ENCODE measurements at regions not wholly inside any gene's neighbourhood (a gene's known extent, or its start where the extent isn't known, plus 50 kb on each side); places are given as distances from the start of the nearest gene placed in this dataset.

GRCh38 chr6:12653486-12653885 lies 63.1 kb upstream of the PHACTR1 start:
- CTCF ChIA-PET (ENCODE audit: partially characterized antibody): interaction anchor here (0.9 to 1.9 kb wide), 5 partner anchors 11 to 446 kb away, joined by 3 to 11 read pairs (median 4); no protein-coding TSS in a partner anchor
- H2BK5ac ChIP-seq (ENCODE audit: low read depth, low read length): no peak overlapping the region
- TF ChIP-seq SIRT6 (IDR thresholded peaks at IDR 0.05; ENCODE audit: low read length) (no peak), NRF1 (IDR thresholded peaks at IDR 0.05; ENCODE audit: low read depth, low read length) (no peak), ATF2 (IDR thresholded peaks at IDR 0.05; ENCODE audit: low read length) (no peak), ZNF274 (IDR thresholded peaks at IDR 0.05; ENCODE audit: borderline replicate concordance, extremely low read depth, low read length) (no peak), MAFK (IDR thresholded peaks at IDR 0.05; ENCODE audit: low read depth, low read length) (no peak), NANOG (IDR thresholded peaks at IDR 0.05; ENCODE audit: insufficient read depth, low read depth, low read length, poor library complexity, severe bottlenecking) (no peak), CEBPB (IDR thresholded peaks at IDR 0.05; ENCODE audit: low read depth, low read length) (no peak), POLR2A (IDR thresholded peaks at IDR 0.05; ENCODE audit: control extremely low read depth in 1 of 2, low read depth in 2 of 2, low read length in 2 of 2) (no peak), RBBP5 (IDR thresholded peaks at IDR 0.05; ENCODE audit: borderline replicate concordance, low read depth, low read length) (no peak), RXRA (IDR thresholded peaks at IDR 0.05; ENCODE audit: insufficient read depth, low read depth, low read length) (no peak)
- TF ChIP-seq, protein P1, sequence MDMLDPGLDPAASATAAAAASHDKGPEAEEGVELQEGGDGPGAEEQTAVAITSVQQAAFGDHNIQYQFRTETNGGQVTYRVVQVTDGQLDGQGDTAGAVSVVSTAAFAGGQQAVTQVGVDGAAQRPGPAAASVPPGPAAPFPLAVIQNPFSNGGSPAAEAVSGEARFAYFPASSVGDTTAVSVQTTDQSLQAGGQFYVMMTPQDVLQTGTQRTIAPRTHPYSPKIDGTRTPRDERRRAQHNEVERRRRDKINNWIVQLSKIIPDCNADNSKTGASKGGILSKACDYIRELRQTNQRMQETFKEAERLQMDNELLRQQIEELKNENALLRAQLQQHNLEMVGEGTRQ (IDR thresholded peaks at IDR 0.05; ENCODE audit: low read length): no peak

More at GRCh38 chr6:12653486-12653885, 63.1 kb upstream of the PHACTR1 start:
- H3K14ac ChIP-seq (ENCODE audit: insufficient read length): no peak overlapping the region
- no peak overlapping the region for H3K4me2 ChIP-seq (ENCODE audit: insufficient read depth in 1 of 2, low read depth in 2 of 2, low read length in 2 of 2)
- no peak overlapping the region for H3K27ac ChIP-seq (ENCODE audit: low read depth, low read length)
- no peak overlapping the region for H3K4me3 ChIP-seq (ENCODE audit: extremely low read depth in 1 of 4, insufficient read depth in 2 of 4, low read depth in 3 of 4, low read length in 4 of 4)
- no peak overlapping the region for H3K18ac ChIP-seq (ENCODE audit: extremely low read depth, low read length)
- H3K23ac ChIP-seq (ENCODE audit: insufficient read length): no peak overlapping the region
- no peak overlapping the region for H2BK12ac ChIP-seq (ENCODE audit: low read depth, low read length)
- no peak overlapping the region for H2BK120ac ChIP-seq (replicated peaks; ENCODE audit: low read depth, low read length)
- H2BK20ac ChIP-seq (ENCODE audit: low read length): no peak overlapping the region
- no peak overlapping the region for H2BK15ac ChIP-seq (ENCODE audit: low read length)
- H3K4me1 ChIP-seq (replicated peaks in 1 of 4; ENCODE audit: control insufficient read depth in 3 of 4, insufficient read depth in 4 of 4, low read length in 3 of 4): peaks cover 0 to 6% (median 0%) of the 10 kb centered on the region in 4 experiments; a peak in 2 of 7 replicates
- H3K23me2 ChIP-seq (ENCODE audit: low read depth, low read length): peaks cover 2% of the 10 kb centered on the region; the same call in 1 of the 2 replicates
- H4K91ac ChIP-seq (replicated peaks; ENCODE audit: insufficient read length, low read length): no peak overlapping the region
- peaks cover 3% of the 10 kb centered on the region in 2 experiments; a peak in 1 of 4 replicates for H3K9me3 ChIP-seq (ENCODE audit: insufficient read depth in 2 of 2, low read depth in 1 of 2, low read length in 1 of 2)
- H4K20me1 ChIP-seq (replicated peaks in 1 of 2; ENCODE audit: control insufficient read depth in 1 of 2, insufficient read depth in 2 of 2, low read length in 2 of 2): no peaks in the 10 kb centered on the region
- no peak overlapping the region for H2AK5ac ChIP-seq (ENCODE audit: low read depth, low read length)
- no peak overlapping the region for H3K4ac ChIP-seq (replicated peaks; ENCODE audit: insufficient read length, low read depth, low read length)
- FAIRE-seq: no peak
- WGBS, 2 experiments (ENCODE audit: extremely low coverage in 1 of 2, insufficient coverage in 1 of 2, insufficient read length in 1 of 2, insufficient replicate concordance in 2 of 2, low coverage in 1 of 2, low lambda C conversion rate in 2 of 2, missing lambda C conversion rate in 1 of 2): 86% methylated on average over 5 of the region's 5 CpGs; no CpG with 5 or more reads in 1 of the 2 experiments
- H4K5ac ChIP-seq (ENCODE audit: insufficient read length, low read depth, low read length): no peak overlapping the region
- H2AFZ ChIP-seq (ENCODE audit: low read length): no peak overlapping the region
- no peak overlapping the region for H4K8ac ChIP-seq (ENCODE audit: extremely low read depth, insufficient read depth, low read length)
- H3K27me3 ChIP-seq (replicated peaks in 1 of 4; ENCODE audit: control insufficient read depth in 3 of 4, extremely low read depth in 1 of 4, insufficient read depth in 3 of 4, low read length in 3 of 4): peaks cover 0 to 7% (median under 1%) of the 10 kb centered on the region in 4 experiments; a peak in 4 of 7 replicates
- H3K79me2 ChIP-seq (ENCODE audit: control insufficient read depth in 1 of 2, insufficient read depth in 2 of 2, low read length in 2 of 2): no peaks in the 10 kb centered on the region
- no peaks in the 10 kb centered on the region for H3K79me1 ChIP-seq (ENCODE audit: low read depth, low read length)
- POLR2A ChIA-PET (ENCODE audit: partially characterized antibody): no interaction called here
- H3K9ac ChIP-seq (replicated peaks in 1 of 4; ENCODE audit: extremely low read depth in 1 of 4, low read depth in 3 of 4, low read length in 3 of 4): no peak overlapping the region
- DNase-seq (ENCODE audit: low read depth in 1 of 2, low spot score in 2 of 2): no peak
- no peak overlapping the region for H3K56ac ChIP-seq (replicated peaks; ENCODE audit: insufficient read length, low read depth, low read length)
- H3K36me3 ChIP-seq (ENCODE audit: control insufficient read depth in 2 of 4, insufficient read depth in 4 of 4, low read length in 3 of 4): no peaks in the 10 kb centered on the region

Measured in H1 (cell line).